ENCODE measurements at regions not wholly inside any gene's neighbourhood (a gene's known extent, or its start where the extent isn't known, plus 50 kb on each side); places are given as distances from the start of the nearest gene placed in this dataset.

- TF ChIP-seq EZH2 (conservative IDR thresholded peaks at IDR 0.05; ENCODE audit: low read depth, low read length) (no peak), CTCF (CRISPR knock-in tag; IDR thresholded peaks at IDR 0.05) (no peak), ZBTB26 (CRISPR knock-in tag; IDR thresholded peaks at IDR 0.05; ENCODE audit: borderline replicate concordance) (no peak), ZNF296 (CRISPR knock-in tag; conservative IDR thresholded peaks at IDR 0.05) (no peak), ZNF678 (CRISPR knock-in tag; IDR thresholded peaks at IDR 0.05) (no peak), THAP11 (CRISPR knock-in tag; IDR thresholded peaks at IDR 0.05) (no peak), ZNF816 (CRISPR knock-in tag; IDR thresholded peaks at IDR 0.05; ENCODE audit: borderline replicate concordance) (no peak), ZNF362 (CRISPR knock-in tag; IDR thresholded peaks at IDR 0.05; ENCODE audit: borderline replicate concordance) (no peak), BHLHE40 (IDR thresholded peaks at IDR 0.05; ENCODE audit: low read length) (no peak), ZNF772 (CRISPR knock-in tag; IDR thresholded peaks at IDR 0.05) (no peak), ETV6 (CRISPR knock-in tag; conservative IDR thresholded peaks at IDR 0.05) (no peak), TBX3 (IDR thresholded peaks at IDR 0.05; ENCODE audit: borderline replicate concordance) (no peak), KLF12 (CRISPR knock-in tag; IDR thresholded peaks at IDR 0.05; ENCODE audit: borderline replicate concordance) (no peak), POLR2A (IDR thresholded peaks at IDR 0.05; ENCODE audit: insufficient read depth in 1 of 2, low read depth in 2 of 2, low read length in 2 of 2) (no peak)
Observed at GRCh38 chr6:22964334-22964733, 395.0 kb downstream of the HDGFL1 start.

Measured in HepG2 (cell line).